Endothelial cell of hepatic sinusoid (primary cell): ENCODE measurements at regions not wholly inside any gene's neighbourhood (a gene's known extent, or its start where the extent isn't known, plus 50 kb on each side); places are given as distances from the start of the nearest gene placed in this dataset.

Source experiments
- in situ Hi-C: cut with HindIII; loops from 2 replicates; pipeline ENCODE4 v1.10.0; 2017; ENCODE audit warnings: low sequenced_read_pairs

- in situ Hi-C loops, result no loop called here
Observed at GRCh38 chr16:86382774-86383407, 127.4 kb upstream of the FOXF1 start.

DNA sequence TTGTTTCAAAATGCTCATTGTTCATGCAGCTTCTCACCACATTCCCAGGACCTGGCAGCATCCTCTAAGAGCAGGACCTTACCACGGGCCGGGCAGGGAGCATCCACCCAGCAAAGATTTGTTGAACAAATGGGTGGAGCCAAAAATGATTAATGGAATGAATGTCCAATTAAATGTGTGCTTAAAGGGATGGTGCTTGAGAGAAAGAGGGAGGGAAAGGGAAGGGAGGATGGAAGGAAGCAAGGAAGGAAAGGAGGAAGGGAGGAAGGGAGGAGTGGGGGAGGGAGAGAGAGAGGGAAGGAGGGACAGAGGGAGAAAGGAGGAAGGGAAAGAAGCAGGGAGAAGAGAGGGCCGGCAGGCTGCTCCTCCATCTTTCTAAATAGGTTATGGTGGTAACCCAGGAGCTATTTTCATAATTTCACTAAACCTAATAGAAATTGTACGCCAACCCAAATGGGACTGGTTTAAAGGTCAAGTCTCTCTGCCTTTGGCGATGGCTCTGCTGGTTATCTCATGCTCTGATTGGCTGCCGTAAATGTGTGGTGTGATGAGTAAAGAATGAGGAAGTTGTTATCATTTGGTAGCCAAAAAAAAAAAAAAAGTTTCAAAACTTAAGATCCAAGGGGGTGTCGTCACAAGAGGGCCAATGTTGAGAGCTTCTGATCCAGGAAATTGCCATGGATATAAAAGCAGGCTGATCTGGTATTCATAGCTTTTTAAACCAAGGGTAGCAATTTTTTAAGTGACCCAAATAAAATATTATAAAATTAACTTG is 126.7 kb upstream of the FOXF1 start:
- in situ Hi-C loops, result no loop called here

DNA sequence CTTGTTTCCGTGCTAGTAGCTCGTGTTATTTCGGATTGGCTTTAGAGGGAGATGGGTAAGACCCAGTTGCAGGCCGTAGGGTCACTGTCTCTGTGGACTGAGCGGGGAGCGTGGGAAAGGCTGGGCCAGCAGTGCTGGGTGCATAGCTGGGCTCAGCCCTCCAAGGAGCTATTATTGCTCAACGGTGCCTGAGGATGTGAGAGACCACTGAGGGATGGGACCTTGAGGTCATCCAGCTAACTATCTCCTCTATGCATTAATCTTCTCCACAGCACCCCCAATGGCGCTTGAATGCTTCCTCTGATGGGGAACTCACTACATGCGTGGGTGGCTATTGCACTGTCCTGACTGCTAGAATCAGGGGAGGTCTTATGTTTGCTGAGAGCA is 126.1 kb upstream of the FOXF1 start:
- in situ Hi-C loops, result no loop called here

GRCh38 chr16:86384980-86385379 is 125.3 kb upstream of the FOXF1 start:
- in situ Hi-C loops, result no loop called here

GRCh38 chr16:86387468-86388440 is 122.6 kb upstream of the FOXF1 start:
- in situ Hi-C loops, result no loop called here

DNA sequence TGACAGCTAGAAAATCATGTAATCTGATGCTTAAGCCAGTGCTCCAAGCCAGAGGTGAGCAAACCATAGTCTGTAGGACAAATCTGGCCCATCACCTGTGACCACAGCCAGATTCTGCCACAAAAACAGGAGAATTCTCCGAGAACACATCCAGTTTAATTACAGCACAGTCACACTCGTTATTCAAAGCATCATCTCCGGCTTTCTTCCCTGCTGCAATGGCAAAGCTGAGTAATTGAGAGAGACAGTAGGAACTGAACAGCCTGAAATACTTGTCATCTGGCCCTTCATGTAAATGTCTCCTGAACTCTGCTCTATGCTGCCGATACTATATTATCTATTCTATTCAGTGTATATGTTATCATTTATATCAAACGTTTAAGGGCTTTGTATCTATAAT is 121.4 kb upstream of the FOXF1 start:
- in situ Hi-C loops, result no loop called here

DNA sequence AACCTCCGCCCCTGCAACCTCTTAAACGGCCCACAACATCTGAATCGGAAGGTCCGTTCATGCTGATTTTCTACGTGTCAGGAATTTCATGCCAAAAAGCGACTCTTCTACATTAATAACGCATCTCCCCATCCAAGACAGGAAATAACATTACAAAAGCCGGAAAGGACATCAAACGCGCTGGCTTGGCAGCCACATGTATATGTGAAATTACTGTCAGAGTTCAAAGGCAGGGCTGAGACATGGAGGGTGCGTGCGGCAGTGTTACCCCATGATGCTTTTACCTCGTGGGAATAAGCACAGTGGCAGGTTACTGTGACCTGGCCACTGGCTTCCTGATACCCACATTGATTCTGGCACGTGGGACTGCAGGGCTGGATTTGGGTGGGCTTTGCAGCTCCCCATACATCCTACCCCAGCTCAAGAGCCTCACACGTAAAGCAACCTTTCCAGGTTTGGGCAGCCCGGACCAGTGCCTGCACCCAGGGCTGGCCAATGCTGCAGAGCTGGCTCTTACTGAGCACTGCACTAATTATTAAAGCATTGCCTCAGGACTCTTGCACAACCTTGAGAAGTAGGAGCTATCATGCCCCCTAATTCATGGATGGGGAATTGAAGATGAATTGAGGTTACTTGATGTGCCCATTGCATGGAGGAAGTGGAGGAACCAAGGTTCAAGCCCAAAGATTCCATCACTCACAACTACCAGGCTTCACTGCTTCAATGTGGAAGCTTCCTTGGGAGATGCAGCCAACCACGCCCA is 120.6 kb upstream of the FOXF1 start:
- in situ Hi-C loops, result loop anchor here (5.0 kb wide), 2 partner anchors 128 to 317 kb away; no protein-coding TSS in a partner anchor

- in situ Hi-C loops, result loop anchor here (5.0 kb wide), 2 partner anchors 127 to 318 kb away; no protein-coding TSS in a partner anchor
Observed at GRCh38 chr16:86390335-86390734, 120.0 kb upstream of the FOXF1 start.

- in situ Hi-C loops, result loop anchor here (5.0 kb wide), 2 partner anchors 126 to 319 kb away; no protein-coding TSS in a partner anchor
Observed at GRCh38 chr16:86391486-86391885, 118.8 kb upstream of the FOXF1 start.

DNA sequence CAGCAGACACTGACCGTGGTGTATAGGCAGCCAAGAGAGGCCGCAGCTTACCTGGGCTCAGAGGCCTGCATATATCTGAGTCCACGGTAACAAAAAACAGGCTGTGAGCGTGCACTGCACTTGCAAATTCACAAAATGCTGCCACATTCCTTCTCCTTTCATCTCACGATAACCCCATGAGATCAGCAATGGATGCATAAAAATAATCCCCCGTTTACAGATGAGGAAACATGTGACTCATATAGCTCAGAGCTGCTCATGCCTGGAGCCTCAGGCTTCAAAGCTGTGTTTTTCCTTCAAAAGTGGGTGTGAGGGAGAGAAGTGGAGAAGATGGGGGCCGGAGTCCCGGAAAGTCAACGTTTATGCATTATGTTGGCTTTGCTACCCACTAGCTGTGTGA is 118.3 kb upstream of the FOXF1 start:
- in situ Hi-C loops, result loop anchor here (5.0 kb wide), 2 partner anchors 125 to 320 kb away; no protein-coding TSS in a partner anchor

DNA sequence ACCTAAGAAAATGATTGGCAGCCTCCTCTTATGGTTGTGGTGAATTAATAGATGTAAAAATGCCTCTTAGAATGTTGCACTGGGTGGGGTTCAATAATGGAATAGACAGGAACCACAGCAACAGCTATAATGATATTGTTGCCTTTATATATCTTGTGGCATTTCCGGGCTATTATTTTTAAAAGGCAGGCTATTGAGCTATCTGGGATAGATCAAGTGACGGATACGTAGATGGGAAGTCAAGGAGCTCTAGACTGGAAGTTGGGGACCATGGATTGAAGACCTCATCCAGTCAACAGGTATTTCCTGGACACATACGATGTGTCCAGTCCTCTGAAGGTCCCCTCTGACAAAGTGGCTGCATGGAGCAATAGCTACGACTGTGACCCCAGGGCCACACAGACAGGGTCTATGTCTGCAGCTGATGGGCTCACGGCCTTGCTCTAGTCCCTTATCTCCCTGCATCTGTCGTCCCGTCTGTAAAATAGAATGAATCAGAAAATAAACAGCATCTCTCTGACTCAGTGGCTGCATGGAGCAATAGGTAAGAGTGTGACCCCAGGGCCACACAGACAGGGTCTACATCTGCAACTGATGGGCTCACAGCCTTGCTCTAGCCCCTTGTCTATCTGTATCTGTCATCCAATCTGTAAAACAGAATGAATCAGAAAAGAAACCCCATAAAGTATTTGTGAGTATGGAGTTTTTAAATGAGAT is 117.7 kb upstream of the FOXF1 start:
- in situ Hi-C loops, result loop anchor here (5.0 kb wide), 2 partner anchors 125 to 320 kb away; no protein-coding TSS in a partner anchor

DNA sequence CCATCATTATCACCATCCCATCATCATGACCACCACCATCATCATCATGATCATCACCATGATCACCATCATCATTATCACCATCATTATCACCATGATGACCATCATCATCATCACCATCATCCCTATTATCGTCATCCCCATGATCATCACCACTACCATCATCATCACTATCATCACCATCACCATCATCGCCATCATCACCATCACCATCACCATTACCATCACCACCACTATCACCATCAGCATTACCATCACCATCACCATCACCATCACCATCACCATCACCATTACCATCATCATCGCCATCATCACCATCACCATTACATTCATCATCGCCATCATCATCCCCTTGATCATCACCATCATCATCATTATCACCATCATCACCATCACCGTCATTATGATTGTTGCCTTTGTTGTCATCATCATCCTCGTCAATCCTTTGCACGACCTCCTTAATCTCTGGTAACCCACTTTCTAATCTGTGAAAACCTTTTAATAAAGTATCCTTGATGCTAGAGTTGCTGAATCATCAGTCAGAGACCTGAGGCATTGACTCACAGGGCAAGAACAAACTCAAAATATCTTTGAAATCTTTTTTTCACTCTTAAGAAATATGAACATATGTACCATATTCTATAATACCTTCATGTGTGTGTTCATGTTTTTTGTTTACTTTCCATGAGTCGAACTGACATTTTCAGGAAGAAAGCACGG is 116.3 kb upstream of the FOXF1 start:
- in situ Hi-C loops, result loop anchor here (5.0 kb wide), 2 partner anchors 123 to 322 kb away; no protein-coding TSS in a partner anchor

DNA sequence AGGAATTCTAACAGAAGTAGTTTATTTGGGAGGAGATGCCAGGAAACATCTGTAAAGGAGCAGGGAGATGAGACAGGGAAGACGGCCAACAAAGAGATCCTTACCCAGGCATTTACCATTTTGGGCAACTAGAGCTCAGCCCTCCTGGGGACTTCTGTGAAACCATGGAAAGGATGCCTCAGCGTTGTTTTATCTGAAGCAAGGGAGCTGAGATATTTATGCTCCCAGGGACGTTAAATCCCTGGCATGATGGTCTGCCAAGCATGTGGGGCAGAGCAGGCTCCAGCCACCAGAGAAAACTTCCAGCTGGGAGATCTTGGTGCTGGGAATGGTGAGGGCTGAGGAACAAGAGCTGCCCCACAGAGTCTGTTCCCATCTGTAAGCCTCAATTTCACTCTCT is 114.8 kb upstream of the FOXF1 start:
- in situ Hi-C loops, result no loop called here

- in situ Hi-C loops, result no loop called here
Observed at GRCh38 chr16:86396422-86396821, 113.9 kb upstream of the FOXF1 start.

DNA sequence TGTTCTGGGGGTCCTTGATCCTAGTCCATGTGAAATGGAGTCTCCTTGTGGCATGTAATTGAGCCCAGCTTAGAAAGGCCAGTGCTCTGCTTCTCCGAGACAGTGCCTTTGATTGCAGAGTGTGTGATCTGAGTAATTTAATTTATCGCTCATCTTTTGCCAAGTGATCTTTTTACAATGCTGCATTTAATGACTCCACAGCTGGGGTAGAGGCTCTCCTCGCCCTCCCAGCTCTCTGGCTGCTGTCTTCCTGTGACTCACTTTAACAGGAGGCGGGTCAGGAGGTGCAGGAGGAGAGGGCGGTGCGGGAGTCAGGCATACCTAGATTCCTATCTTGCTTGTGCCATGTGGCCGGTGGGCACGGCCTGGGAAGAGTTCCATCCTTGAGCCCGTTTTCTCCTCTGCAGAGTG is 113.4 kb upstream of the FOXF1 start:
- in situ Hi-C loops, result no loop called here

DNA sequence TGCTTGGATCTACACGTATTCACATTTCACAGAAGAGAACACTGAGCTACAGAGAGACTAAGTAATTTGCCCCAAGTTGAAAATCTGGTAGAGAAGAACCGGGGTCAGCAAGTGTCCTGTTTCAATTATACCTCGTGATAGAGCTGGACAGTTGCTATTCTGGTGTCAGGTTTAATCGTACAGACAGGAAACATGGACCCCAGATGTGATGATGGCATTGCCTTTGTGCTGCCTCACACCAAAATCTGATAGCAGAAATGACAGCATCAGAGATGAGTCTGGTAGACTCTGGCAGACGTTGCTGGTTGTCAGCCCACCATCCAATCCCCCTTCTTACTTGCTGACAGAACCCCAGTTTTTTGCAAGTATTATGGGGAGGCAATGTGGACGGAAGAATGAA is 112.1 kb upstream of the FOXF1 start:
- in situ Hi-C loops, result no loop called here

- in situ Hi-C loops, result no loop called here
Observed at GRCh38 chr16:86398622-86399021, 111.7 kb upstream of the FOXF1 start.

DNA sequence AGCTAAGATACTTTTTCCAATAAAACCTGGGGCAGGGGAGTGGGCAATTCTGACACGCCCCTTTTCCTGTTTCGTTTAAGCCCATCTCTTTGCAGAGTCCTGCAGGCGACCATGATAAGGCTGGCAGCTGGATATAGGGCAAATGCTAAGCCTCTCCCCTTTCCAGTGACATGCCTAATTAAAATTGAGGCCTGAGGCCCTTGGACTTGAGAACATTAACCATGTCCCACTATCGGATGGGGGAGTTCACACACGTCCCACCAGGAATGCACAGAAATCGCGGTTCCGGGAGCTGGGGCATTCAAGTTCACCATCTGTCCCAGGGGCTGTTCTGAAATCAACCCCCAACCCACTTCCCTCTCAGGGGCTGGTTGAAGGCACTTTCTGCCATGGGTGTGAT is 109.2 kb upstream of the FOXF1 start:
- in situ Hi-C loops, result loop anchor here (5.0 kb wide), 2 partner anchors 61 to 64 kb away; no protein-coding TSS in a partner anchor

DNA sequence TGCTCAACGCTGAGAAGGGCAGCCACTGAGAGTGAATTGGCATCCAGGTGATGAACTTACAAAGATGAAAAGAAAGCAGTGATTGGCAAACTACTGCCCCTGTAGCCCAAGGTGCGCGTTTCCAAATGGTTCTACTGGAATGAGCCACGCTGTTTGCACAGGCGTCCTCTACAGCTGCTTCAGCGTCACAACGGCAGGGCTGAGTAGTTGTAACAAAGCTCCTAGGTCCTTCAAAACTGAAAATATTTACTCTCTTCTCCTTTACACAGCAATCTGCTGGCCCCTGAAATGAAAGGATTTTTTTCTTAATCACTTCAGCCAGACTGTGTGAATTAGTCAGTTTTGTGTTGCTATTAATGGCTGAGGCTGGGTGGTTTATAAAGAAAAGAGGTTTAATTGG is 107.2 kb upstream of the FOXF1 start:
- in situ Hi-C loops, result loop anchor here (5.0 kb wide), 2 partner anchors 59 to 66 kb away; no protein-coding TSS in a partner anchor
